Activated naive CD4-positive, alpha-beta T cell treated with anti-CD3 and anti-CD28 coated beads, Interleukin-2, amount 10 ng/mL, durations not matched to agents 7 days and 5 days (primary cell): ENCODE measurements at regions not wholly inside any gene's neighbourhood (a gene's known extent, or its start where the extent isn't known, plus 50 kb on each side); places are given as distances from the start of the nearest gene placed in this dataset.

Experiments
- CTCF ChIA-PET: fragments of 350-600 bp; sonication (Branson Sonifier 250); formaldehyde crosslinking; loops from one replicate; lab custom pipeline; 2021; ENCODE audit warnings: antibody characterized with exemption; lab: Charles Lee
- DNase-seq: peaks from one replicate; pipeline ENCODE4 v3.0.0-alpha.2; 2020
- H3K27ac Mint-ChIP-seq: one replicate; pipeline ENCODE4 v1.8.0; 2021; ENCODE audit warnings: mild to moderate bottlenecking, moderate library complexity, mixed read lengths
- H3K27me3 Mint-ChIP-seq: one replicate; pipeline ENCODE4 v1.8.0; 2021; ENCODE audit warnings: mild to moderate bottlenecking, mixed read lengths
- H3K36me3 Mint-ChIP-seq: one replicate; pipeline ENCODE4 v1.8.0; 2021; ENCODE audit warnings: mixed read lengths
- H3K4me1 Mint-ChIP-seq: one replicate; pipeline ENCODE4 v1.8.0; 2021; ENCODE audit warnings: mixed read lengths
- H3K4me3 Mint-ChIP-seq: one replicate; pipeline ENCODE4 v1.8.0; 2021; ENCODE audit warnings: mild to moderate bottlenecking, moderate library complexity, mixed read lengths
- H3K9me3 Mint-ChIP-seq: one replicate; pipeline ENCODE4 v1.8.0; 2021; ENCODE audit warnings: mixed read lengths

DNA sequence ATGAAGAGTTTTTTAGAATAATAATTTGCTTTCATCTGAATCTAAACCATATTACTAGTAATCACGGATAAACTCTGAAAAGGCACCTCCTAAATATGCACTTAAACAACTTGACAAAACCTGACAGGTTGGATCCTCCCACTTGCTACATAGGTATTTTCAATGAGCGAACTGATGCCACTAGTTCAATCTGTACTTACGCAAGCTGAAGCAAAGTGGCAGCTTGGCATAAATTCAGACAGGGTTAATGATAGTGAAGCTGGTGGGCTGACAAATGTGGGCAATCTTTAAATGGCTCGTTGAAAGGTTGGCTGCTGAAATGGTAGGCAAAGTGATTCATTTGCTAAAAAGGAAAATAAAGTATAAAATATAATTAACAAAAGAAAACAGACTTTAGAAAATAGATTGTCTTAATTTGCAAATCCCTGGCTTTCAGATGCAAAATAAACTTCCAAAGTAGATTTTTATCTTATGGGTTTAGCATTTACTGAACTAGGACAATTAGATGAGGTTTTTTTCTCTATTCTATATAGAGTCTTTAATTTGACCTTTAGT is 1713.5 kb upstream of the SLC39A10 start:
- Mint-ChIP-seq H3K9me3 (no peaks in the 10 kb centered on the region), H3K27ac (no peak overlapping the region), H3K4me3 (no peak overlapping the region), H3K4me1 (no peaks in the 10 kb centered on the region), H3K36me3 (no peaks in the 10 kb centered on the region), H3K27me3 (no peaks in the 10 kb centered on the region)
- CTCF ChIA-PET: no interaction called here
- no peak for DNase-seq

DNA sequence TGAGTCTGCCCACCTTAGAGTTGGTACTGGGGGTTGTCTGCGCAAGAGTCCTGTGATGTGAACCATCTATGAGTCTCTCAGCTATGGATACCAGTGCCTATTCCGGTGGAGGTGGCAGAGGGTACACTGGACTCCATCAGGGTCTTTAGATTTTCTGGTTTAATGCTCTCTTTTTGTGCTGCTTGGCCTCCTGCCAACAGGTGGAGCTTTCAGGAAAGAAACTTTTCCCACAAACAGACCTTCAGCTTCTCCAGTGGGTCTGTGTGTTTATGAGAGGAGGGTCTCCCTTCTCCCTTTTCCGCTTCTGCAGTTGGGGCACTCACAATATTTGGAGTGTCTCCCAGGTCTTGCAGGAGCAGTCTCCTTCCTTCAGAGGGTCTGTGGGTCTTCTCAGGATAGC is 1721.9 kb upstream of the SLC39A10 start:
- H3K9me3 Mint-ChIP-seq: no peaks in the 10 kb centered on the region
- H3K4me3 Mint-ChIP-seq: no peak overlapping the region
- CTCF ChIA-PET: no interaction called here
- H3K27me3 Mint-ChIP-seq: no peaks in the 10 kb centered on the region
- no peaks in the 10 kb centered on the region for H3K4me1 Mint-ChIP-seq
- no peak overlapping the region for H3K27ac Mint-ChIP-seq
- H3K36me3 Mint-ChIP-seq: no peaks in the 10 kb centered on the region
- DNase-seq: no peak

DNA sequence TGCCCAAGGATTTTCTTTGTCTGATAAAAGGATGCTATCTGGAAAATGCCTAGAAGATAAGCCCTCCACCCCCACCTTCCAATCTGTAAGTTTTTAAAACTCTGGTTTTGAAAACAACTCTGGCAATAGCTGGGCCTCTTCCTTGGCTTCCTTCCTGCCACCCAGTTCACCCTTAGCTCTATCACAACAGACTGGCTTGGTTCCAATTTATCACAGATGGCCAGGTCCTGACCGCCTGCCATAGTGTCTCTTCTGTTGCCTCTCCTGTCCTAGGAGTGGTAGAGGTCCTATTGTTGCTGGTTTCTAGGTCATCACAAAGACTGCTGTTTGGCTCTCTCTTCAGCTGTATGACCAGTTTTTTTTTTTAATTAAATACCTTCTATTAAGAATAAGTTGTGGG is 1727.9 kb upstream of the SLC39A10 start:
- Mint-ChIP-seq H3K36me3 (no peaks in the 10 kb centered on the region), H3K4me1 (no peaks in the 10 kb centered on the region), H3K27ac (no peak overlapping the region), H3K9me3 (no peaks in the 10 kb centered on the region), H3K27me3 (no peaks in the 10 kb centered on the region), H3K4me3 (no peak overlapping the region)
- CTCF ChIA-PET: no interaction called here
- no peak for DNase-seq

DNA sequence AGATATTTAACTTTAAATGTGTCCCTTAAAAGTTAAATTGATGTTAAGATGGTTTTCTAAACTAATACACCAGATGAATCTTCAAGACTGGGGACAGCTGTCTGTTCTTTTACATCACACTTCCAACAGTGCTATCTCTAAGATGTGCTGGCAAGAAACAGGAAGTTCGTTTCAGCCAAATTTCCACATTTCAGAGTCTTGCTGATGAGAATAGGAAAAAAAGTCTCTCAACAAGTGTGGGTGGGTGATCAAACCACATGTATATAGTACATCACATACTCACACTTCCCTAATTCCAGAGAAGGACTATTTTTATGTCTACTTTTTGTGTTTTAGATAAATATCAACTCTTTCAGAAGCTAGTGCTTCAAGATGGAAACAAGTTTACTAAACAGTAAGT is 1712.8 kb upstream of the TMEFF2 start:
- no peak overlapping the region for H3K4me3 Mint-ChIP-seq
- no peaks in the 10 kb centered on the region for H3K27me3 Mint-ChIP-seq
- DNase-seq: no peak
- no peaks in the 10 kb centered on the region for H3K4me1 Mint-ChIP-seq
- H3K36me3 Mint-ChIP-seq: no peaks in the 10 kb centered on the region
- H3K27ac Mint-ChIP-seq: no peak overlapping the region
- CTCF ChIA-PET: interaction anchor here (0.7 kb wide), 1 partner anchor 9 kb away, joined by 3 read pairs; no protein-coding TSS in a partner anchor
- H3K9me3 Mint-ChIP-seq: no peaks in the 10 kb centered on the region

DNA sequence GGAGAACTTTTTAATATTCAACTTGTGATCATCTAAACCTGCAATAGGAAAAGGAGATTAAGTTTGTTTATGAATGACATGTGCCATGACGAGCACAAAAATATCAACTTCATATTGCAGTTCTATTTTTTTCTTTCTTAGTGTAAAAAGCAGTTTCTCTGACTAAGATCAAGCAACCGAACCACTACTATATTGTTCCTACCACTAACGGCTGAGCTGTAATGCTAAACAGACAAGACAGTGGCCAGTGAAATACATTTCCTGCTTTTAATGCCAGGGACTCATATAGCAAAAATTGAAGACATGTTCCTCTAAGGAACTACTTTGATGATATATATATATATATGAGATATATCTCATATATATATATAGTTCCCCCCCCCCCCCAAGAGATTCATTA is 1705.6 kb upstream of the TMEFF2 start:
- Mint-ChIP-seq H3K27me3 (no peaks in the 10 kb centered on the region), H3K27ac (no peak overlapping the region), H3K36me3 (no peaks in the 10 kb centered on the region), H3K4me3 (no peak overlapping the region), H3K4me1 (no peaks in the 10 kb centered on the region), H3K9me3 (no peaks in the 10 kb centered on the region)
- DNase-seq: no peak
- CTCF ChIA-PET: no interaction called here

DNA sequence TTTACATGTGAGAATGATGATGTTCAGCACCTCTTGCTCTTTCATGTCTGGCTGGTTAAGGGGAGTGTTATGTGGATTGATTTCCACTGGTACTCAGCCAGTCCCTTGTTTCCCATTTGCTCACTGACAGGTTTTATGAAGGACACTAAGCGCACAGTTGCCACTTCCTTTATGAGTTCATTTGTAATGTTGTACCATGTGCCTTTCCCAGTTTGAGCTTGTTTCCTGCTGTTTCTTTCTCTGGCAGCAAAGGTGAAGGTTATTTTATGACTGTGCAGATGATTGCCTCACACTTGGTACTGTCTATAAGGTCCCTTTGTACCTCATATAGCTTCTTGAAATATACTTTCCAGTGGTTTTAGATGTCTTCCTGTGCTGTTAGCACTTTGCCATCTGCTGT is 1700.5 kb upstream of the TMEFF2 start:
- H3K36me3 Mint-ChIP-seq: no peaks in the 10 kb centered on the region
- H3K4me1 Mint-ChIP-seq: no peaks in the 10 kb centered on the region
- no peaks in the 10 kb centered on the region for H3K9me3 Mint-ChIP-seq
- CTCF ChIA-PET: no interaction called here
- no peak for DNase-seq
- H3K27me3 Mint-ChIP-seq: no peaks in the 10 kb centered on the region
- H3K27ac Mint-ChIP-seq: no peak overlapping the region
- H3K4me3 Mint-ChIP-seq: no peak overlapping the region

DNA sequence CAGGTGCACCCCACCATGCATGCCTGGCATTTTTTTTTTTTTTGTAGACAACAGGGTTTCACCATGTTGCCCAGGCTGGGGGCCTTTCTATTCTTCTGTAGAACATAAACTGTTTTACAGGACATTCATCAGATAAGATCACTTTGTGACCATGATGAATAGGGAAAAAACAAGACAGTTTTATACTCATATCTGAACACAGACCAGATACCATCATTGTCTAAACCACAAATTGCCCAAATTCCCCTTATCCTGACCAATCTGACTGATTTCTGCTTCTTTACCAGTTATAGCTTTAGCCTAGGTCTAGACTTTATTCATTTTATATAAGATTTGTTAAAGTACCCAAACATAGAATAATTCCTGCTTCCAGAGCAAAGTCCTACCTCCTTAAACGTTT is 1699.3 kb upstream of the TMEFF2 start:
- H3K4me3 Mint-ChIP-seq: no peak overlapping the region
- no peak overlapping the region for H3K27ac Mint-ChIP-seq
- CTCF ChIA-PET: no interaction called here
- H3K9me3 Mint-ChIP-seq: no peaks in the 10 kb centered on the region
- DNase-seq: no peak
- H3K36me3 Mint-ChIP-seq: no peaks in the 10 kb centered on the region
- no peaks in the 10 kb centered on the region for H3K27me3 Mint-ChIP-seq
- no peaks in the 10 kb centered on the region for H3K4me1 Mint-ChIP-seq

DNA sequence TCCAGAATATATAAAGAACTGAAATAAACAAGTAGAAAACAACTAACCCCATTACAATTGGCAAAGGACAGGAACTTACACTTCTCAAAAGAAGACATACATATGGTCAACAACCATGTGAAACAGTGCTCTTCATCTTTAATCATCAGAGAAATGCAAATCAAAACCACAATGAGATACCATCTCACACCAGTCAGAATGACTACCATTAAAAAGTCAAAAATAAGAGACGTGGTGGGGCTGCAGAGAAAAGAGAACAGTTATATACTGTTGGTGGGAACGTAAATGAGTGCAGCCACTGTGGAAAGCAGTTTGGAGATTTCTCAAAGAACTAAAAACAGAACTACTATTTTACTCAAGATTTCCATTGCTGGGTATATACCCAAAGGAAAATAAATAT is 1696.3 kb upstream of the TMEFF2 start:
- no peaks in the 10 kb centered on the region for H3K9me3 Mint-ChIP-seq

DNA sequence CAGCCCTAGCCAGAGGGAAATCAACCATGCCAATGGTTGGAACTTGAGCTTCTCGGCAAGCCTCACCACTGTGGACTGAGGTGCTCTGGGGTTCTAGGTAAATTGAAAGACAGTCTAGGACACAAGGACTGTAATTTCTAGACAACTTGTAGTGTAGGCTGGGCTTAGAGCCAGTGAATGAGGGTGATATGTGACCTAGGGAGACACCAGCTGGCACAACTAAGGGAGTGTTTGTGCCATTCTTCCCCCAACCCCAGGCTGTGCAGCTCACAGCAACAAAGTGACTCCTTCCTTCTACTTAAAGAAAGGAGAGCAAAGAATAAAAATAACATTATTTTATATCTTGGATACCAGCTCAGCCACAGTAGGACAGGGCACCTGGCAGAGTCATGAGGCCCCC is 1690.7 kb upstream of the TMEFF2 start:
- H3K27ac Mint-ChIP-seq: no peak overlapping the region
- H3K36me3 Mint-ChIP-seq: no peaks in the 10 kb centered on the region
- no peak for DNase-seq
- H3K27me3 Mint-ChIP-seq: no peaks in the 10 kb centered on the region
- H3K4me1 Mint-ChIP-seq: no peaks in the 10 kb centered on the region
- CTCF ChIA-PET: no interaction called here
- no peak overlapping the region for H3K4me3 Mint-ChIP-seq
- no peaks in the 10 kb centered on the region for H3K9me3 Mint-ChIP-seq

More for the DNA sequence above, 1696.3 kb upstream of the TMEFF2 start:
- CTCF ChIA-PET: no interaction called here
- H3K4me3 Mint-ChIP-seq: no peak overlapping the region
- H3K27me3 Mint-ChIP-seq: no peaks in the 10 kb centered on the region
- no peak overlapping the region for H3K27ac Mint-ChIP-seq
- no peaks in the 10 kb centered on the region for H3K36me3 Mint-ChIP-seq
- no peaks in the 10 kb centered on the region for H3K4me1 Mint-ChIP-seq
- DNase-seq: no peak

DNA sequence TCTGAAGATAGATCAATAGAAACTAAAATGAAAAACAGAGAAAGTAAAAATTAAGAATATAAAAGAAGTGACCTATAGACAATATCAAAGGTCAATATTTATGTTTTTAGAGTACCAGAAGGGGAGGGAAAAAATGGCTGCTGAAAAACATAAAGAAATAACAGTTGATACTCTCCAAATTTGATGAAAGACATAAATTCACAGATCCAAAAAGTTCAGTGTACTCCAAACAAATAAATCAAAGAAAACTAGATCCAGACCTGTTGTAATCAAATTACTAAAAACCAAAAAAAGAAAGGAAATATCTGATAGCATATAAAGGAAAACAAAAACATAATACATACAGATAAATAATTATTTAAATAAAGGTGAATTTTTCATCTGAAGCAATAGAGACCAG is 1689.1 kb upstream of the TMEFF2 start:
- DNase-seq: no peak
- H3K27me3 Mint-ChIP-seq: no peaks in the 10 kb centered on the region
- no peaks in the 10 kb centered on the region for H3K9me3 Mint-ChIP-seq
- CTCF ChIA-PET: no interaction called here
- no peaks in the 10 kb centered on the region for H3K36me3 Mint-ChIP-seq
- no peaks in the 10 kb centered on the region for H3K4me1 Mint-ChIP-seq
- no peak overlapping the region for H3K27ac Mint-ChIP-seq
- no peak overlapping the region for H3K4me3 Mint-ChIP-seq

DNA sequence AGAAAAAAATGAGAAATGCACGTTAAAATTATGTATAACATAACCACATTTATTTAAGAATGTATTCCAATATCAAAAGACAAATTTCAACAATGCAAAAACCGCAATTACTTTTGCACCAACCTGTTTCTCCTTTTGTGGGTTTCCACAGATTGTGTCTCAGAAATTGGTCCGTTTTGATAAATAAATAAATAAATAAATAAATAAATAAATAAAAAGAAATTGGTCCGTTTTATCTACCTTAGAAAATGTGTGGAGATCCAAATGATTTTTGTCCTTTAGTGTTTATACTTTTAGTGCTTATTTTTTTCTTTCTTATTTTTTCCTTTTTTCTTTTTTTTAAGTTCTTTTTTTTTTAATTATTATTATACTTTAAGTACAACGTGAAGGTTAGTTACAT is 1682.2 kb upstream of the TMEFF2 start:
- CTCF ChIA-PET: no interaction called here
- H3K4me1 Mint-ChIP-seq: no peaks in the 10 kb centered on the region
- H3K27me3 Mint-ChIP-seq: no peaks in the 10 kb centered on the region
- H3K4me3 Mint-ChIP-seq: no peak overlapping the region
- no peaks in the 10 kb centered on the region for H3K36me3 Mint-ChIP-seq
- no peak for DNase-seq
- H3K9me3 Mint-ChIP-seq: peaks cover 2% of the 10 kb centered on the region
- H3K27ac Mint-ChIP-seq: no peak overlapping the region

DNA sequence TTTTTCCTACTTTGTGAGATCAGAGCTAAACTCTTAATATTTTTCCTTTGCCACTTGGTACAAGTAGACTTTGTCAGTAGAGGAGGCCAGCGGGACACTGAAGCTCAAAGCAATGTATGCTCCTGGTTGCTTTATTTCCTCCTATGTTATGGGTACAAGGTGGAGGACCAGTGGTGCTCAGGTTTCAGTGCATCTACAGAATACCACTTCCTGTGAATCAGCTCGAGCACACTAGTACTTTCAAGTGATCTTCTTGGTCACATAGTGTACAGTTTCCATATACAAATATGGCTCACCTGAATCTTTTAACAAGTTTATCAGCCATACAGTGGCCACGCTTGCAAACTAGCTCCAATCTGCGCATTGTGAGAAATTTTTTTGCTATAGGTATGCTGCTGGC is 1674.8 kb upstream of the TMEFF2 start:
- no peaks in the 10 kb centered on the region for H3K4me1 Mint-ChIP-seq
- H3K27me3 Mint-ChIP-seq: no peaks in the 10 kb centered on the region
- CTCF ChIA-PET: no interaction called here

DNA sequence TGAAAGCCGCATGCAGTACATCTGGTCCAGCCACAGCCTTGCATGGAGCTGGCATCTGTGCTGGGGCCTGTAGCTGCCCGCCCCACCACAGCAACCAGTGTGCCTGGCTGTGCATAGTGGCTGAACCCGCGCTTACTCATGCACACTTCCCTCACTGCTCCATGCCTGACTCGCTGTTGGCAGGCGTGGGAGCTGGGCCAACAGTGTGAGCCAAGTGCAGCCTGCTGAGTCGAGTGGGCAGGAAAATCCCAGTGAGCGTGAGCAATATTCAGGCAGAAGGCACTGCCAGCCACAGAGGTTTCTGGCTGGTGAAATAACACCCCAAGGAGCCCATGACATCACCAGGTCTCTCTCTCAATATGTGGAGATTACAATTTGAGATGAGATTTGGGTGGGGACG is 1674.1 kb upstream of the TMEFF2 start:
- DNase-seq: no peak
- H3K4me1 Mint-ChIP-seq: no peaks in the 10 kb centered on the region
- CTCF ChIA-PET: no interaction called here
- H3K27me3 Mint-ChIP-seq: no peaks in the 10 kb centered on the region
- no peak overlapping the region for H3K4me3 Mint-ChIP-seq
- H3K36me3 Mint-ChIP-seq: no peaks in the 10 kb centered on the region
- no peaks in the 10 kb centered on the region for H3K9me3 Mint-ChIP-seq
- H3K27ac Mint-ChIP-seq: no peak overlapping the region

More for the DNA sequence above, 1674.8 kb upstream of the TMEFF2 start:
- no peak for DNase-seq
- Mint-ChIP-seq H3K9me3 (no peaks in the 10 kb centered on the region), H3K27ac (no peak overlapping the region), H3K36me3 (no peaks in the 10 kb centered on the region), H3K4me3 (no peak overlapping the region)

DNA sequence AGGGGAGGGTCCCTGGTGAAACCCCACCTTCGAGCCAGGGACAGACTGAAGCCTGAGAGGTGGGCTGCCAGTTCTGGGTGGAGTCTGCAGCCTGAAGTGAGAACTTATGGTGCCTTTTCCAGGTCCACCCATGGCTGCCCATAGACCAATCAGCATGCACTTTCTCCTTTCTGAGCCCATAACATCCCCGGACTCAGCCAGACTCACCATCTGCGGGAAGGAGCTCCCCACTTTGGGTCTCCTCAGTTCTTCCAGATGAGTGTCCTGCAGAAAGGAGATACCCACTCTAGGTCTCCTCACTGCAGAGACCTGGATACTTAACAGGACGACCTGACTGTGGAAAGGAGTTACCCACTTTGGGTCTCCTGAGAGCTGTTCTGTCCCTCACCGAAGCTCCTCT is 1673.4 kb upstream of the TMEFF2 start:
- no peak overlapping the region for H3K27ac Mint-ChIP-seq
- no peak for DNase-seq
- CTCF ChIA-PET: no interaction called here
- H3K4me1 Mint-ChIP-seq: no peaks in the 10 kb centered on the region
- H3K27me3 Mint-ChIP-seq: no peaks in the 10 kb centered on the region
- H3K36me3 Mint-ChIP-seq: no peaks in the 10 kb centered on the region
- no peak overlapping the region for H3K4me3 Mint-ChIP-seq
- H3K9me3 Mint-ChIP-seq: no peaks in the 10 kb centered on the region

DNA sequence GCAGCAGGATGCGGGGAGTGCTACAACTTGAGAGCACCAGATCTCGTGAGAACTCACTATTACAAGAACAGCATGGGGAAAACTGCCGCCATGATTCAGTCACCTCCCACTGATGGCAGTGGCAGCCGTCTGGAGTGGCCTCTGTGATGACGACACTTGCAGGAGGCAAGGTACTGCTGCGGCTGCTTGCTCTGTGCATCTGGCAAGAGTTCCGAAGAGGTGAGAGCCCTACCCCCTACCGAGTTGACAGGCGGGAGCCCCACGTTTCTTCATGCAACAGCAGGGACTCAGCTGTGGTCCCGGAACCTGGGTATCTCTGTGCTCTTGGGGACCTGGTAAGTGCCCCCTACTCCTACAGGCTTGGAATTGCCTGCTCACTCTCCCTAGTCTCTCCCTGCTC is 1672.7 kb upstream of the TMEFF2 start:
- H3K36me3 Mint-ChIP-seq: no peaks in the 10 kb centered on the region
- no peaks in the 10 kb centered on the region for H3K27me3 Mint-ChIP-seq
- no peaks in the 10 kb centered on the region for H3K4me1 Mint-ChIP-seq
- no peak overlapping the region for H3K4me3 Mint-ChIP-seq
- no peaks in the 10 kb centered on the region for H3K9me3 Mint-ChIP-seq
- no peak overlapping the region for H3K27ac Mint-ChIP-seq
- CTCF ChIA-PET: no interaction called here
- DNase-seq: no peak

DNA sequence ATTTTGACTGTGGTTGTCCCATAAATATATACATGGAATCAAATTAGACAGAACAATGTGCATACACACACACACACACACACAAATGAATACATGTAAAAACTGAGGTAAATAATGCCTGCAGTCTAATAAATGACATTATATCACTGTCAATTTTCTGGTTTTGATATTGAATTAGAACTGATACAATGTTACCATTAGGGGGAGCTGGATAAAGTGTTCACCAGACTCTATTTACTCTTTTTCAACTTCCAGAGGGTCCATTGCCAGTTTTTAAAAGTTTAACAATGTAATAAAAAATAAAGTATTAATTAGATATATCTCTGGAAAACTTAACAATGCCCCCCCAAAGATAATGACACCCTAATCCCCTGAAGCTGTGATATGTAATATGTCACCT is 1666.8 kb upstream of the TMEFF2 start:
- no peaks in the 10 kb centered on the region for H3K4me1 Mint-ChIP-seq
- CTCF ChIA-PET: no interaction called here
- H3K4me3 Mint-ChIP-seq: no peak overlapping the region
- H3K36me3 Mint-ChIP-seq: no peaks in the 10 kb centered on the region
- H3K27ac Mint-ChIP-seq: no peak overlapping the region
- DNase-seq: no peak
- H3K27me3 Mint-ChIP-seq: no peaks in the 10 kb centered on the region
- no peaks in the 10 kb centered on the region for H3K9me3 Mint-ChIP-seq
